Sigmoid colon (tissue), 6 donors: ENCODE measurements at regions not wholly inside any gene's neighbourhood (a gene's known extent, or its start where the extent isn't known, plus 50 kb on each side); places are given as distances from the start of the nearest gene placed in this dataset.

Experiments
- DNase-seq: peaks from one replicate; pipeline ENCODE4 v3.0.0-alpha.2; 2019
- H3K27ac ChIP-seq, 4 donors: fragments of 200-600 bp; sonication (generic); one replicate each; pipeline ENCODE4 v1.5.1; 2016 to 2019; ENCODE audit warnings: mild to moderate bottlenecking in 1 of 4
- H3K27me3 ChIP-seq, 3 donors: fragments of 200-600 bp; sonication (generic); one replicate each; pipeline ENCODE4 v1.5.1; 2019; ENCODE audit warnings: mild to moderate bottlenecking in 1 of 3
- H3K36me3 ChIP-seq, 4 donors: fragments of 200-600 bp; sonication (generic); one replicate each; pipeline ENCODE4 v1.5.1; 2016 to 2019
- H3K4me1 ChIP-seq, 4 donors: fragments of 200-600 bp; sonication (generic); one replicate each; pipeline ENCODE4 v1.5.1; 2017 to 2019
- H3K4me3 ChIP-seq, 4 donors: fragments of 200-600 bp; sonication (generic); one replicate each; pipeline ENCODE4 v1.5.1; 2017 to 2019; ENCODE audit warnings: mild to moderate bottlenecking in 2 of 4, moderate library complexity in 1 of 4
- H3K9me3 ChIP-seq, 4 donors: fragments of 200-600 bp in 3 of 4; sonication (generic) in 3 of 4; one replicate each; pipeline versions ENCODE4 v1.5.1 to v1.6.1; 2013 to 2019
- CTCF ChIP-seq, 4 experiments: fragments of 450-650 bp in 3 of 4; fragments of 200-600 bp in 1 of 4; IDR thresholded peaks; one replicate each; pipeline ENCODE4 v1.5.1; 2016 to 2019; ENCODE audit warnings: antibody characterized with exemption in 4 of 4, mild to moderate bottlenecking in 3 of 4, moderate library complexity in 2 of 4
- EP300 ChIP-seq, 4 donors: sonication (generic); formaldehyde crosslinking; IDR thresholded peaks; one replicate each; pipeline ENCODE4 v1.6.1; 2017; ENCODE audit warnings: antibody characterized with exemption in 4 of 4
- POLR2A ChIP-seq, 2 donors: fragments of 450-650 bp; IDR thresholded peaks; one replicate each; pipeline ENCODE4 v1.6.1; 2016; ENCODE audit warnings: antibody characterized with exemption in 2 of 2, mild to moderate bottlenecking in 2 of 2, moderate library complexity in 2 of 2
- POLR2AphosphoS5 ChIP-seq, 4 donors: sonication (generic); formaldehyde crosslinking; IDR thresholded peaks; one replicate each; pipeline ENCODE4 v1.6.1; 2017; ENCODE audit warnings: antibody characterized with exemption in 4 of 4
- WGBS, 2 donors: extraction: QIAGEN DNeasy Blood & Tissue Kit; methylation state at CpG; one replicate each; pipeline ENCODE4 v1.1.7; 2013; 5-methylcytosine and 5-hydroxymethylcytosine counted together
- intact Hi-C: fragments of 100-400 bp; cut with DNase I; formaldehyde crosslinking; loops from one replicate; pipeline ENCODE4 v1.15.1; 2023
- donor health status: healthy with polysubstance abuse.
- donor health status: healthy.

DNA sequence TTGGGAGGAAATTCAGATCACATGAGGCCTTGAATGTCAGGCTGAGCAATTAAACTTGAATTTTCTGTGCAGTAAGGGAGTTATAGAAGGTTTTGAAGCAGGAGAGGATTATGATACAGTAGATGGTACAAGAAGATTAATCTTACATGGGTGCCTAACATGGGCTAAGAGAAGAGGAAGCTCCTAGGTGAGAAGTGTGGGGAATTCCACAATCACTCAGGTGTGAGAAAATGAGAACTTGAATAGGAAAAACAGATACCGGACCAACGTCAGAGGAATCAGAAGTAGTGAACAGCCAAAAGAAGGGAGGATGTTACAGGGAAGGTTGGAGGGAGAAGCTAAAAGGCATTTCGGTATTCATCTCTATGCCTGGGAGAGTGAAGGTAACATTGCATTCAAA, 250.7 kb upstream of the SLC35B3 start:
- no peak for TF ChIP-seq CTCF (IDR thresholded peaks at IDR 0.05)
- no peak for TF ChIP-seq POLR2A (IDR thresholded peaks at IDR 0.05)
- TF ChIP-seq EP300 (IDR thresholded peaks at IDR 0.05), result no peak
- TF ChIP-seq POLR2AphosphoS5 (IDR thresholded peaks at IDR 0.05), result no peak
- WGBS, 2 donors, result 63 to 90% methylated on average over 3 of the region's 3 CpGs
- no peaks in the 10 kb centered on the region for H3K36me3 ChIP-seq
- H3K27me3 ChIP-seq, result no peaks in the 10 kb centered on the region
- intact Hi-C loops, result no loop called here
- no peak overlapping the region for H3K27ac ChIP-seq
- DNase-seq, result no peak
- no peaks in the 10 kb centered on the region for H3K9me3 ChIP-seq
- H3K4me1 ChIP-seq, result no peaks in the 10 kb centered on the region
- no peak overlapping the region for H3K4me3 ChIP-seq

GRCh38 chr6:8683204-8683603, 247.9 kb upstream of the SLC35B3 start:
- no peak overlapping the region for H3K4me3 ChIP-seq
- TF ChIP-seq CTCF (IDR thresholded peaks at IDR 0.05) (no peak), POLR2AphosphoS5 (IDR thresholded peaks at IDR 0.05) (no peak), EP300 (IDR thresholded peaks at IDR 0.05) (no peak), POLR2A (IDR thresholded peaks at IDR 0.05) (no peak)
- no peaks in the 10 kb centered on the region for H3K4me1 ChIP-seq
- 76 to 77% methylated on average over 1 of the region's 1 CpG for WGBS, 2 donors
- H3K27ac ChIP-seq, result no peak overlapping the region
- no peaks in the 10 kb centered on the region for H3K9me3 ChIP-seq
- no peaks in the 10 kb centered on the region for H3K36me3 ChIP-seq
- intact Hi-C loops, result no loop called here
- DNase-seq, result no peak
- H3K27me3 ChIP-seq, result no peaks in the 10 kb centered on the region

GRCh38 chr6:8679823-8680222, 244.5 kb upstream of the SLC35B3 start:
- Histone ChIP-seq H3K4me1 (no peaks in the 10 kb centered on the region), H3K36me3 (no peaks in the 10 kb centered on the region), H3K27me3 (no peaks in the 10 kb centered on the region), H3K9me3 (no peaks in the 10 kb centered on the region), H3K27ac (no peak overlapping the region), H3K4me3 (no peak overlapping the region)
- no peak for TF ChIP-seq POLR2AphosphoS5 (IDR thresholded peaks at IDR 0.05)
- no peak for DNase-seq
- WGBS, 2 donors, result 90 to 94% methylated on average over 2 of the region's 2 CpGs
- intact Hi-C loops, result no loop called here

GRCh38 chr6:8678466-8678865, 243.1 kb upstream of the SLC35B3 start:
- Histone ChIP-seq H3K27ac (no peak overlapping the region), H3K4me3 (no peak overlapping the region), H3K27me3 (no peaks in the 10 kb centered on the region), H3K4me1 (no peaks in the 10 kb centered on the region), H3K36me3 (no peaks in the 10 kb centered on the region), H3K9me3 (no peaks in the 10 kb centered on the region)
- TF ChIP-seq POLR2A (IDR thresholded peaks at IDR 0.05) (no peak), POLR2AphosphoS5 (IDR thresholded peaks at IDR 0.05) (no peak), CTCF (IDR thresholded peaks at IDR 0.05) (no peak), EP300 (IDR thresholded peaks at IDR 0.05) (no peak)
- WGBS, 2 donors, result 96 to 97% methylated on average over 5 of the region's 5 CpGs
- no peak for DNase-seq
- intact Hi-C loops, result no loop called here

DNA sequence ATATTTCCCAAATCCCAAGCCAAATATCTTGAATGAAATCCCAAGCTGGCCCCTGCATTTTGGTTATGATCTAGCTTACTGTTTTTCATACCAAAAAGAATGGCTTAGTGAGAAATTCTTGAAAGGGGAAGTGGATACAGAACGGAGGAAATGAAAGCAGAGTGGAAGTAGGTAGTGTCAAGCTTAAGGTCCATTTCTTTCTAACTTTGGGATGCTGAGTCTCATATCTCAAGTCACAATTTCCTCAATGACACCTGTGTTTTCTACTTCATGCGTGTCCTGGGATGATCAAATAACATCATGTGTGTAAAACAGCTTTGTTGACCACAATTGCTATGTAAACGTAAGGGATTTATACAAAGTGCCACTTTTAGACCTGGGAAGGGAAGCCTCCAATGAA, 238.8 kb upstream of the SLC35B3 start:
- 58 to 86% methylated on average over 3 of the region's 3 CpGs for WGBS, 2 donors
- Histone ChIP-seq H3K9me3 (no peaks in the 10 kb centered on the region), H3K36me3 (no peaks in the 10 kb centered on the region), H3K27ac (no peak overlapping the region), H3K4me3 (no peak overlapping the region), H3K4me1 (no peaks in the 10 kb centered on the region), H3K27me3 (no peaks in the 10 kb centered on the region)
- TF ChIP-seq CTCF (IDR thresholded peaks at IDR 0.05) (no peak), POLR2AphosphoS5 (IDR thresholded peaks at IDR 0.05) (no peak), POLR2A (IDR thresholded peaks at IDR 0.05) (no peak), EP300 (IDR thresholded peaks at IDR 0.05) (no peak)
- DNase-seq, result no peak
- intact Hi-C loops, result no loop called here
